K562 (cell line): ENCODE measurements at regions not wholly inside any gene's neighbourhood (a gene's known extent, or its start where the extent isn't known, plus 50 kb on each side); places are given as distances from the start of the nearest gene placed in this dataset.

Source experiments
- CEBPG ChIP-seq, 3 experiments: fragments of 200-800 bp in 1 of 3; sonication (Bioruptor generic) in 1 of 3; sonication (generic) in 1 of 3; formaldehyde crosslinking in 1 of 3; IDR thresholded peaks in 2 of 3; conservative IDR thresholded peaks in 1 of 3; 2 replicates each; pipeline versions ENCODE4 v1.6.1 to v1.8.0; 2016 to 2022; ENCODE audit warnings: missing compliant biosample characterization in 2 of 3, missing genetic modification characterization in 2 of 3, mild to moderate bottlenecking in 1 of 3, missing genetic modification reagents in 1 of 3
- ELF1 ChIP-seq: fragments of 200-800 bp; sonication (Bioruptor generic); IDR thresholded peaks from 2 replicates; pipeline ENCODE4 v1.6.1; 2016; ENCODE audit warnings: missing genetic modification characterization, missing compliant biosample characterization
- FOXJ3 ChIP-seq: sonication (generic); formaldehyde crosslinking; IDR thresholded peaks from 2 replicates; pipeline ENCODE4 v1.4.0; 2020; ENCODE audit warnings: mild to moderate bottlenecking, missing genetic modification reagents
- FOXK2 ChIP-seq, 2 experiments: fragments of 450-650 bp; IDR thresholded peaks in 1 of 2; conservative IDR thresholded peaks in 1 of 2; 2 replicates each; pipeline ENCODE4 v1.6.1; 2016; ENCODE audit warnings: low read depth in 2 of 2, mild to moderate bottlenecking in 1 of 2
- HCFC1 ChIP-seq: IDR thresholded peaks from 2 replicates; pipeline ENCODE4 v1.6.1; 2012; ENCODE audit warnings: low read depth, low read length, improper control_type of control experiment
- MECOM ChIP-seq: fragments of 250-450 bp; sonication (Bioruptor Pico); IDR thresholded peaks from 2 replicates; pipeline ENCODE4 v1.8.0; 2022; ENCODE audit warnings: inconsistent platforms
- U2AF2 ChIP-seq: fragments of 200-400 bp; formaldehyde crosslinking; optimal IDR thresholded peaks from 2 replicates; pipeline ENCODE3; 2017; ENCODE audit warnings: low read depth, mild to moderate bottlenecking, low read length
- ZNF609 ChIP-seq: sonication (generic); formaldehyde crosslinking; IDR thresholded peaks from 2 replicates; pipeline ENCODE4 v1.8.1; 2023; ENCODE audit warnings: missing genetic modification reagents, mild to moderate bottlenecking, borderline replicate concordance
- TF ChIP-seq, protein P1 (sequence below): sonication (generic); formaldehyde crosslinking; IDR thresholded peaks from 2 replicates; pipeline ENCODE4 v1.8.0; 2022; ENCODE audit warnings: mild to moderate bottlenecking, missing genetic modification reagents
- TF ChIP-seq, protein P2 (sequence below): fragments of 450-650 bp; formaldehyde crosslinking; IDR thresholded peaks from 2 replicates; pipeline ENCODE4 v1.4.0; 2020; ENCODE audit warnings: mild to moderate bottlenecking, moderate library complexity
- TF ChIP-seq, protein P3 (sequence below), 2 experiments: fragments of 450-650 bp; IDR thresholded peaks; 2 replicates each; pipeline ENCODE4 v1.6.1; 2018; ENCODE audit warnings: mild to moderate bottlenecking in 2 of 2, low read depth in 1 of 2; ENCODE audit not compliant: partially characterized antibody in 2 of 2

- TF ChIP-seq, protein P1, sequence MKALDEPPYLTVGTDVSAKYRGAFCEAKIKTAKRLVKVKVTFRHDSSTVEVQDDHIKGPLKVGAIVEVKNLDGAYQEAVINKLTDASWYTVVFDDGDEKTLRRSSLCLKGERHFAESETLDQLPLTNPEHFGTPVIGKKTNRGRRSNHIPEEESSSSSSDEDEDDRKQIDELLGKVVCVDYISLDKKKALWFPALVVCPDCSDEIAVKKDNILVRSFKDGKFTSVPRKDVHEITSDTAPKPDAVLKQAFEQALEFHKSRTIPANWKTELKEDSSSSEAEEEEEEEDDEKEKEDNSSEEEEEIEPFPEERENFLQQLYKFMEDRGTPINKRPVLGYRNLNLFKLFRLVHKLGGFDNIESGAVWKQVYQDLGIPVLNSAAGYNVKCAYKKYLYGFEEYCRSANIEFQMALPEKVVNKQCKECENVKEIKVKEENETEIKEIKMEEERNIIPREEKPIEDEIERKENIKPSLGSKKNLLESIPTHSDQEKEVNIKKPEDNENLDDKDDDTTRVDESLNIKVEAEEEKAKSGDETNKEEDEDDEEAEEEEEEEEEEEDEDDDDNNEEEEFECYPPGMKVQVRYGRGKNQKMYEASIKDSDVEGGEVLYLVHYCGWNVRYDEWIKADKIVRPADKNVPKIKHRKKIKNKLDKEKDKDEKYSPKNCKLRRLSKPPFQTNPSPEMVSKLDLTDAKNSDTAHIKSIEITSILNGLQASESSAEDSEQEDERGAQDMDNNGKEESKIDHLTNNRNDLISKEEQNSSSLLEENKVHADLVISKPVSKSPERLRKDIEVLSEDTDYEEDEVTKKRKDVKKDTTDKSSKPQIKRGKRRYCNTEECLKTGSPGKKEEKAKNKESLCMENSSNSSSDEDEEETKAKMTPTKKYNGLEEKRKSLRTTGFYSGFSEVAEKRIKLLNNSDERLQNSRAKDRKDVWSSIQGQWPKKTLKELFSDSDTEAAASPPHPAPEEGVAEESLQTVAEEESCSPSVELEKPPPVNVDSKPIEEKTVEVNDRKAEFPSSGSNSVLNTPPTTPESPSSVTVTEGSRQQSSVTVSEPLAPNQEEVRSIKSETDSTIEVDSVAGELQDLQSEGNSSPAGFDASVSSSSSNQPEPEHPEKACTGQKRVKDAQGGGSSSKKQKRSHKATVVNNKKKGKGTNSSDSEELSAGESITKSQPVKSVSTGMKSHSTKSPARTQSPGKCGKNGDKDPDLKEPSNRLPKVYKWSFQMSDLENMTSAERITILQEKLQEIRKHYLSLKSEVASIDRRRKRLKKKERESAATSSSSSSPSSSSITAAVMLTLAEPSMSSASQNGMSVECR (CRISPR knock-in tag) = no peak
- TF ChIP-seq HCFC1 (no peak), U2AF2 (no peak), CEBPG (CRISPR knock-in tag; IDR thresholded peaks at IDR 0.05) (no peak), CEBPG (tag; conservative IDR thresholded peaks at IDR 0.05 in 1 of 2, IDR thresholded peaks at IDR 0.05 in 1 of 2) (peak; percentile 50 to 76; a peak in 3 of 4 replicates), FOXJ3 (CRISPR knock-in tag) (no peak), ELF1 (tag) (no peak), ZNF609 (no peak), FOXK2 (conservative IDR thresholded peaks at IDR 0.05 in 1 of 2, IDR thresholded peaks at IDR 0.05 in 1 of 2; ENCODE audit: low read depth in 2 of 2) (no peak), MECOM (CRISPR knock-in tag) (no peak)
- TF ChIP-seq, protein P2, sequence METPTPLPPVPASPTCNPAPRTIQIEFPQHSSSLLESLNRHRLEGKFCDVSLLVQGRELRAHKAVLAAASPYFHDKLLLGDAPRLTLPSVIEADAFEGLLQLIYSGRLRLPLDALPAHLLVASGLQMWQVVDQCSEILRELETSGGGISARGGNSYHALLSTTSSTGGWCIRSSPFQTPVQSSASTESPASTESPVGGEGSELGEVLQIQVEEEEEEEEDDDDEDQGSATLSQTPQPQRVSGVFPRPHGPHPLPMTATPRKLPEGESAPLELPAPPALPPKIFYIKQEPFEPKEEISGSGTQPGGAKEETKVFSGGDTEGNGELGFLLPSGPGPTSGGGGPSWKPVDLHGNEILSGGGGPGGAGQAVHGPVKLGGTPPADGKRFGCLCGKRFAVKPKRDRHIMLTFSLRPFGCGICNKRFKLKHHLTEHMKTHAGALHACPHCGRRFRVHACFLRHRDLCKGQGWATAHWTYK = no peak
- TF ChIP-seq, protein P3, sequence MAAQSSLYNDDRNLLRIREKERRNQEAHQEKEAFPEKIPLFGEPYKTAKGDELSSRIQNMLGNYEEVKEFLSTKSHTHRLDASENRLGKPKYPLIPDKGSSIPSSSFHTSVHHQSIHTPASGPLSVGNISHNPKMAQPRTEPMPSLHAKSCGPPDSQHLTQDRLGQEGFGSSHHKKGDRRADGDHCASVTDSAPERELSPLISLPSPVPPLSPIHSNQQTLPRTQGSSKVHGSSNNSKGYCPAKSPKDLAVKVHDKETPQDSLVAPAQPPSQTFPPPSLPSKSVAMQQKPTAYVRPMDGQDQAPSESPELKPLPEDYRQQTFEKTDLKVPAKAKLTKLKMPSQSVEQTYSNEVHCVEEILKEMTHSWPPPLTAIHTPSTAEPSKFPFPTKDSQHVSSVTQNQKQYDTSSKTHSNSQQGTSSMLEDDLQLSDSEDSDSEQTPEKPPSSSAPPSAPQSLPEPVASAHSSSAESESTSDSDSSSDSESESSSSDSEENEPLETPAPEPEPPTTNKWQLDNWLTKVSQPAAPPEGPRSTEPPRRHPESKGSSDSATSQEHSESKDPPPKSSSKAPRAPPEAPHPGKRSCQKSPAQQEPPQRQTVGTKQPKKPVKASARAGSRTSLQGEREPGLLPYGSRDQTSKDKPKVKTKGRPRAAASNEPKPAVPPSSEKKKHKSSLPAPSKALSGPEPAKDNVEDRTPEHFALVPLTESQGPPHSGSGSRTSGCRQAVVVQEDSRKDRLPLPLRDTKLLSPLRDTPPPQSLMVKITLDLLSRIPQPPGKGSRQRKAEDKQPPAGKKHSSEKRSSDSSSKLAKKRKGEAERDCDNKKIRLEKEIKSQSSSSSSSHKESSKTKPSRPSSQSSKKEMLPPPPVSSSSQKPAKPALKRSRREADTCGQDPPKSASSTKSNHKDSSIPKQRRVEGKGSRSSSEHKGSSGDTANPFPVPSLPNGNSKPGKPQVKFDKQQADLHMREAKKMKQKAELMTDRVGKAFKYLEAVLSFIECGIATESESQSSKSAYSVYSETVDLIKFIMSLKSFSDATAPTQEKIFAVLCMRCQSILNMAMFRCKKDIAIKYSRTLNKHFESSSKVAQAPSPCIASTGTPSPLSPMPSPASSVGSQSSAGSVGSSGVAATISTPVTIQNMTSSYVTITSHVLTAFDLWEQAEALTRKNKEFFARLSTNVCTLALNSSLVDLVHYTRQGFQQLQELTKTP (IDR thresholded peaks at IDR 0.05; ENCODE audit: low read depth in 1 of 2, partially characterized antibody in 2 of 2) = no peak
Measured at GRCh38 chr1:88595355-88596002, 88.6 kb upstream of the PKN2 start (continued).
